ENCODE measurements at regions not wholly inside any gene's neighbourhood (a gene's known extent, or its start where the extent isn't known, plus 50 kb on each side); places are given as distances from the start of the nearest gene placed in this dataset.

DNA sequence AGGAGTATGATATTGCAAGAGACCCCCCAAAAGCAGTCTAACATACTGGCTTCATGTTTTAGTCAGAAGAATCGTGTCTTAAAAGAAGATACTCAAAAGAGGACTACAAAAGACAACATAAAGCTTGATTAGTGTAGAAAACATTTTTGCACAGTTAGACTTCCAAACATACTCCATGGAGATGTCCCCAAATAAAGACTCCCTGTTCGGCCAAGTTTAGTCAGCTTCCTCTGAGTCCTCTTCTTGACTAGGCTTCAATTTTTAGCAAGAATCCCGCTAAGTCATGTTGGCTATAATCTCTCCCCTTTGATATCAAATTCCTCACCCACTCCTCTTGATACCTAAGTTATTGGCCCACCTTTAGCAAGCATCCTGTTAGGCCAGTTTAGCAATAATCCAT is 298.0 kb downstream of the RMST start:
- H3K27ac ChIP-seq = no peak overlapping the region
- TF ChIP-seq CTCF (conservative IDR thresholded peaks at IDR 0.05) = no peak

DNA sequence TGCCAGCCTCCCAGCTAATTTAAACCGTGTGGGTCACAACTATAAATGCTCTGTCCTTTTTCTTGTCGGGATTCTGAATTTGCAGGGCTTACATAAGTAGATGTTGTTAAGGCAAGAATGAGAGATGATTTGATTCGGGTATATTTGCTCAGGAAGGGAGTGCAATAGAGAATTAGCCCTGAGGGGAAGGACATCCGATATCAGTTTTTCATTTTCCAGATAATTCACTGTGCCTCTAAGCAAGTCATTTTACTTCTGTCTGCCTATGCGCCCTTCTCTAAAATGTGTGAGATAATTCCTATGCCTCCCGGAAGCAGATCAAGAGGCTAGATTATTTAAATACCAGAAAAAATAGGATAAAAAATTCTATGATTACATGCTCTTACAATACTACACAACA is 300.5 kb downstream of the RMST start:
- no peak for TF ChIP-seq CTCF (conservative IDR thresholded peaks at IDR 0.05)
- no peak overlapping the region for H3K27ac ChIP-seq

DNA sequence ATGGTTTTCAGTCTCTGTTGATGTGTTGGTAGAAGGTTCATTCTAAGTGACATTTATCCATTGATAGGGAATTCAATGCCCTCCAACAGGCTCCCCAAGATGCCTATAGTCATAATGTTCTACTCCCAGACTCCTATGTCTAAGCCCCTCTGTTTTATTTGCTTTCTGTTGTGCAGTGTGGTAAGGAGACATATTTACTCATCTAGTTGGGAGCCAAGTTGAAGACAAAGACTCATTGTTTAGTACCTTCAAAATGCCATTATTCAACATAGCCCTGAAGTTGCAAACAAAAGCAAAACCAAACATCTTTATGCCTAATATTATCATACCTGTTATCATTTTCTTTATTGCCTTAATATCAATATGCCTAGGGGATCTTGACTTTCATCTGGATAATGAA is 302.1 kb downstream of the RMST start:
- peak overlapping the region; percentile 7; the same call in 1 of the 2 replicates for H3K27ac ChIP-seq
- no peak for TF ChIP-seq CTCF (conservative IDR thresholded peaks at IDR 0.05)

- TF ChIP-seq CTCF (conservative IDR thresholded peaks at IDR 0.05) = no peak
- no peak overlapping the region for H3K27ac ChIP-seq
Measured at GRCh38 chr12:97767347-97767746, 304.7 kb downstream of the RMST start.

- no peak for TF ChIP-seq CTCF (conservative IDR thresholded peaks at IDR 0.05)
- no peak overlapping the region for H3K27ac ChIP-seq
Measured at GRCh38 chr12:97778111-97778510, 315.5 kb downstream of the RMST start.

DNA sequence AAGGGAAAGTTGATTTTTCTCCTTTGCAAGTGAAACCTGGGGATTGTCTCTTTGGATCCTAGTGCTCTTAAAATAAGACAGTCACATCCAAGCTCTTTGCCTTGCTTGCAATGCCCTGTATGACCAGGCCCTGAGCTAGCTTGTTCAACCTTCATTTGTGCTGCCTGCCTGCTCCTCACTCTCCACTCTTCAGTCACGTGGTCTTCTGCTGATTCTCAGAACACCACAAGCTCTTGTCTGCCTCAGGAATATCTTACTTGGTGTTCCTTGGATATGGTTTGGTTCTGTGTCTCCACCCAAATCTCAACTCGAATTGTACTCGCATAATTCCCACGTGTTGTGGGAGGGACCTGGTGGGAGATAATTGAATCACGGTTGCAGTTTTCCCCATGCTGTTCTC is 318.7 kb downstream of the RMST start:
- TF ChIP-seq CTCF (conservative IDR thresholded peaks at IDR 0.05) = no peak
- no peak overlapping the region for H3K27ac ChIP-seq

DNA sequence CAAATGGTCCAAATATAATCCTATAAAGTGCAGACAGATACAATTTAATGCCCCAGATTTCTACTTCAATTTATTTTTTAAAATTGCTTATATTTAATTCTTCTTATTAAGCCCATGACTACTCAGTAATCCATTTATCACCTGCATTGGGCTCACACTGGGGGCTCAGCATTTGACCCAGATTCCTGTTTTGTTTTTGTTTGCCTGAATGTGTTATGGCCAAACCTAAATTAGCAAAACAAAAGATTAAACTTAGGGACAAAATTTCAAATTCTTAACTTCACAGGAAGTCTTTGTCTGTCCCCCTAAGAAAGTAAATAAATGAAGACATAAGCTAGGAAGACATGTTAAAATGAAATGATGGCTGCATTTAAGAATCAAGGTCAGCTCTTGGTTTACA is 322.3 kb downstream of the RMST start:
- no peak for TF ChIP-seq CTCF (conservative IDR thresholded peaks at IDR 0.05)
- no peak overlapping the region for H3K27ac ChIP-seq

DNA sequence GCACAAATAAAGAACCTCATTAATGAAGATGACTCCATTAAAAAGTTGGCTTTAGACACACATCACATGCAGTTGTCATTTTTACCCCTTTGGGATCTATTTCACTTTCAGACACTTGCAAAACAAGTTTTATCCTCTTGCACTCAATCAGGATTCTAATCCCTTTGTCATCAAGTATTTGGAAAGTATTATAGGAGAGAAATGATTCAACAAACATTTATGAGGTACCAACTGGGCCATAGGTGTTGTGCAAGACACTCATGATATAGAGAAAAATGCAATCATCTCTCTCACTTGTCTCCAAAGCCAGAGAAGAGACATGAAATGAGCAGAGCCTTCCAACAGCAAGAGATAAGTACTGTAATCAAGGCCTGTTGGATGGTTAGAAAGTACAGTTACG is 327.7 kb downstream of the RMST start:
- no peak for TF ChIP-seq CTCF (conservative IDR thresholded peaks at IDR 0.05)
- H3K27ac ChIP-seq = no peak overlapping the region
